Brain microvascular endothelial cell (primary cell): ENCODE measurements at regions not wholly inside any gene's neighbourhood (a gene's known extent, or its start where the extent isn't known, plus 50 kb on each side); places are given as distances from the start of the nearest gene placed in this dataset.

Experiments
- DNase-seq: peaks from one replicate; pipeline ENCODE4 v3.0.0-alpha.2; 2020
- H3K27ac ChIP-seq: fragments of 250-450 bp; sonication (Bioruptor Pico); 2 replicates; pipeline ENCODE4 v1.5.1; 2020; ENCODE audit warnings: mild to moderate bottlenecking, moderate library complexity
- H3K27me3 ChIP-seq: fragments of 250-450 bp; sonication (Bioruptor Pico); replicated peaks from 2 replicates; pipeline ENCODE4 v1.5.1; 2020; ENCODE audit warnings: mild to moderate bottlenecking
- H3K36me3 ChIP-seq: fragments of 250-450 bp; sonication (Bioruptor Pico); replicated peaks from 2 replicates; pipeline ENCODE4 v1.5.1; 2020; ENCODE audit warnings: mild to moderate bottlenecking
- H3K4me3 ChIP-seq: 2 replicates; pipeline ENCODE4 v1.5.1; 2011; ENCODE audit warnings: low read depth, mild to moderate bottlenecking, control low read depth, low read length, moderate library complexity
- CTCF ChIP-seq: IDR thresholded peaks from 2 replicates; pipeline ENCODE4 v1.5.1; 2011; ENCODE audit warnings: low read depth, mild to moderate bottlenecking, moderate library complexity, low read length, control low read depth, inconsistent platforms; ENCODE audit errors: missing control alignments
- in situ Hi-C: cut with HindIII; loops from 2 replicates; pipeline ENCODE4 v1.10.0; 2017; ENCODE audit warnings: low sequenced_read_pairs, low pct_ligation_motif_present

- in situ Hi-C loops: no loop called here
- Histone ChIP-seq H3K27ac (no peak overlapping the region), H3K4me3 (no peak overlapping the region), H3K36me3 (no peaks in the 10 kb centered on the region), H3K27me3 (no peaks in the 10 kb centered on the region)
- no peak for TF ChIP-seq CTCF
- no peak for DNase-seq
These were observed 145.3 kb downstream of the MBL2 start for GRCh38 chr10:52627279-52627678.

DNA sequence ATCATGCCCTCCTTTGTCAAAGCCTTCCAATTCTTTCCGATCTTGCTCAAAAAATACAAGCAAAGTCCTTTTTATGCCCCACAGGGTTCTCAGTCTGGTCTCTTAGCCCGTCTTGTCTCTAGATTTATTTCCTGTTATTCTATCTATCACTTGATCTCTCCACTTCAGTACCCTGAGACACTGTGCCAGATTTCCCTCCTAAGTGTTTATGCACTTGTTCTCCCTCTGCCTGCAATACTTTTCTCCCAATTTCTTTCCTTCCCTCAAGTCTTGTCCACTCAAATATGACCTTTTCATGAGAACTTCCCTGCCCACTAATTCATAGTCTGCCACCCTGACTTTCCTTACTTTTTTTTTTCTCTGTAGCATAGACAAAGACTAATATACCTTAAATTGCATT is 141.4 kb downstream of the MBL2 start:
- no peaks in the 10 kb centered on the region for H3K27me3 ChIP-seq
- no peaks in the 10 kb centered on the region for H3K36me3 ChIP-seq
- H3K27ac ChIP-seq: no peak overlapping the region
- TF ChIP-seq CTCF: no peak
- H3K4me3 ChIP-seq: no peak overlapping the region
- DNase-seq: no peak
- in situ Hi-C loops: no loop called here

- Histone ChIP-seq H3K27ac (no peak overlapping the region), H3K36me3 (no peaks in the 10 kb centered on the region), H3K4me3 (no peak overlapping the region), H3K27me3 (no peaks in the 10 kb centered on the region)
- no peak for TF ChIP-seq CTCF
- DNase-seq: no peak
- in situ Hi-C loops: no loop called here
These were observed 140.9 kb downstream of the MBL2 start for GRCh38 chr10:52631648-52632047.

DNA sequence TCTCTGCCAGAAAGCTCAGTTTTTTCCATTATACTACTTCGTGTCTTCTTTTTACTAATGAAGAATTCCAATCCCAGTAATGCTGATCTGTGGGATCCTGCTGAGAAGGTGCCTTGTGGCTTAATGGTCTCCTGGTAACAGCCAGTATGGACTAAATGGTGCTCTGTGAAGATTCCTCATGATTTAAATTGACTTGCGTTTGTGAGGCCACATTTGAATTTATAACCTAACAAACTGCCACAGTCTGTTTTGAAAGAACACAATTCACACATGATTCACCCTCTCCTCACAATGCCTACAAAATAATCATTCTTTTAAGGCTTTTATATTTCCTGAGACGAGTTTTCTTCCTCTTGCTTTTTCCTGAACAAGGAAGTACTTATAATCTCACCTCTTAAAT is 140.0 kb downstream of the MBL2 start:
- Histone ChIP-seq H3K36me3 (no peaks in the 10 kb centered on the region), H3K4me3 (no peak overlapping the region), H3K27me3 (no peaks in the 10 kb centered on the region), H3K27ac (no peak overlapping the region)
- no peak for DNase-seq
- no peak for TF ChIP-seq CTCF
- in situ Hi-C loops: no loop called here

- Histone ChIP-seq H3K27me3 (no peaks in the 10 kb centered on the region), H3K27ac (no peak overlapping the region), H3K36me3 (no peaks in the 10 kb centered on the region), H3K4me3 (no peak overlapping the region)
- in situ Hi-C loops: no loop called here
- no peak for DNase-seq
- no peak for TF ChIP-seq CTCF
These were observed 139.3 kb downstream of the MBL2 start for GRCh38 chr10:52633266-52633665.

- no peak for TF ChIP-seq CTCF
- no peak overlapping the region for H3K27ac ChIP-seq
- H3K4me3 ChIP-seq: no peak overlapping the region
- in situ Hi-C loops: no loop called here
- no peaks in the 10 kb centered on the region for H3K36me3 ChIP-seq
- H3K27me3 ChIP-seq: no peaks in the 10 kb centered on the region
- no peak for DNase-seq
These were observed 136.9 kb downstream of the MBL2 start for GRCh38 chr10:52635651-52636050.
